Fibroblast of lung (primary cell): ENCODE measurements at regions not wholly inside any gene's neighbourhood (a gene's known extent, or its start where the extent isn't known, plus 50 kb on each side); places are given as distances from the start of the nearest gene placed in this dataset.

Experiments
- DNase-seq, 2 donors: peaks; one replicate each; pipeline versions ENCODE4 v3.0.0 to v3.0.0-alpha.2; 2010; ENCODE audit warnings: low read depth in 2 of 2
- H2AFZ ChIP-seq: 2 replicates; pipeline ENCODE4 v1.5.1; 2012; ENCODE audit warnings: low read length, control low read depth, inconsistent platforms
- H3K27ac ChIP-seq: 2 replicates; pipeline ENCODE4 v1.5.1; 2011; ENCODE audit warnings: low read length, control low read depth; ENCODE audit not compliant: insufficient read depth
- H3K27me3 ChIP-seq: 2 replicates; pipeline ENCODE4 v1.5.1; 2011; ENCODE audit warnings: mild to moderate bottlenecking, low read length; ENCODE audit not compliant: control insufficient read depth, insufficient read depth
- H3K36me3 ChIP-seq: 2 replicates; pipeline ENCODE4 v1.5.1; 2011; ENCODE audit warnings: low read length; ENCODE audit not compliant: control insufficient read depth, insufficient read depth
- H3K4me1 ChIP-seq: 2 replicates; pipeline ENCODE4 v1.5.1; 2011; ENCODE audit warnings: low read length; ENCODE audit not compliant: control insufficient read depth, insufficient read depth; ENCODE audit errors: extremely low read depth
- H3K4me2 ChIP-seq: 2 replicates; pipeline ENCODE4 v1.5.1; 2011; ENCODE audit warnings: low read length, control low read depth; ENCODE audit not compliant: insufficient read depth; ENCODE audit errors: extremely low read depth
- H3K4me3 ChIP-seq, 4 experiments: fragments of 200-600 bp in 1 of 4; sonication (generic) in 1 of 4; replicated peaks in 1 of 4; 2 replicates each; pipeline ENCODE4 v1.5.1; 2011 to 2016; ENCODE audit warnings: low read length in 4 of 4, low read depth in 3 of 4, mild to moderate bottlenecking in 3 of 4, control low read depth in 2 of 4, inconsistent platforms in 1 of 4, mixed read lengths in 1 of 4; ENCODE audit not compliant: insufficient read depth in 1 of 4; ENCODE audit errors: control extremely low read depth in 1 of 4
- H3K79me2 ChIP-seq: 2 replicates; pipeline ENCODE4 v1.5.1; 2012; ENCODE audit warnings: mild to moderate bottlenecking, low read length, inconsistent platforms; ENCODE audit not compliant: control insufficient read depth, insufficient read depth
- H3K9ac ChIP-seq: 2 replicates; pipeline ENCODE4 v1.5.1; 2011; ENCODE audit warnings: mild to moderate bottlenecking, low read length, control low read depth; ENCODE audit not compliant: insufficient read depth
- H3K9me3 ChIP-seq: 2 replicates; pipeline ENCODE4 v1.5.1; 2012; ENCODE audit warnings: low read depth, low read length; ENCODE audit not compliant: control insufficient read depth, insufficient read depth
- H4K20me1 ChIP-seq: 2 replicates; pipeline ENCODE4 v1.5.1; 2011; ENCODE audit warnings: low read length; ENCODE audit not compliant: control insufficient read depth, insufficient read depth; ENCODE audit errors: extremely low read depth
- CTCF ChIP-seq, 2 donors: IDR thresholded peaks in 1 of 2; conservative IDR thresholded peaks in 1 of 2; 1 replicate in 1 of 2; 2 replicates in 1 of 2; pipeline ENCODE4 v1.5.1; 2011 to 2012; ENCODE audit warnings: low read length in 2 of 2, control low read depth in 1 of 2, inconsistent platforms in 1 of 2, low read depth in 1 of 2, mild to moderate bottlenecking in 1 of 2
- EZH2 ChIP-seq: IDR thresholded peaks from 2 replicates; pipeline ENCODE4 v1.5.1; 2012; ENCODE audit warnings: low read length, control low read depth, mild to moderate bottlenecking; ENCODE audit errors: missing control alignments

GRCh38 chr10:43702936-43703281 is 54.2 kb upstream of the ZNF32 start:
- Histone ChIP-seq H3K4me3 (no peak overlapping the region), H3K9ac (no peak overlapping the region), H2AFZ (no peak overlapping the region), H3K4me1 (no peaks in the 10 kb centered on the region), H3K36me3 (no peaks in the 10 kb centered on the region), H3K9me3 (no peaks in the 10 kb centered on the region), H4K20me1 (no peaks in the 10 kb centered on the region), H3K27me3 (peaks cover 3% of the 10 kb centered on the region), H3K4me2 (no peak overlapping the region), H3K27ac (no peak overlapping the region), H3K79me2 (no peaks in the 10 kb centered on the region)
- TF ChIP-seq EZH2 (no peak), CTCF (conservative IDR thresholded peaks at IDR 0.05 in 1 of 2, IDR thresholded peaks at IDR 0.05 in 1 of 2; ENCODE audit: low read depth in 1 of 2, low read length in 2 of 2) (no peak)
- DNase-seq: no peak

- no peaks in the 10 kb centered on the region for H3K79me2 ChIP-seq
- H3K27me3 ChIP-seq: peaks cover 3% of the 10 kb centered on the region
- no peak overlapping the region for H2AFZ ChIP-seq
- H3K4me1 ChIP-seq: no peaks in the 10 kb centered on the region
- H3K36me3 ChIP-seq: no peaks in the 10 kb centered on the region
- no peak overlapping the region for H3K27ac ChIP-seq
- no peak overlapping the region for H3K4me3 ChIP-seq
- no peak overlapping the region for H3K4me2 ChIP-seq
- no peaks in the 10 kb centered on the region for H3K9me3 ChIP-seq
- TF ChIP-seq CTCF (conservative IDR thresholded peaks at IDR 0.05 in 1 of 2, IDR thresholded peaks at IDR 0.05 in 1 of 2; ENCODE audit: low read depth in 1 of 2, low read length in 2 of 2) (no peak), EZH2 (no peak)
- no peak for DNase-seq
- H4K20me1 ChIP-seq: no peaks in the 10 kb centered on the region
- no peak overlapping the region for H3K9ac ChIP-seq
These were observed 53.7 kb upstream of the ZNF32 start for GRCh38 chr10:43702213-43702935.

- TF ChIP-seq EZH2 (no peak), CTCF (conservative IDR thresholded peaks at IDR 0.05 in 1 of 2, IDR thresholded peaks at IDR 0.05 in 1 of 2; ENCODE audit: low read depth in 1 of 2, low read length in 2 of 2) (no peak)
- no peak overlapping the region for H3K4me2 ChIP-seq
- H3K36me3 ChIP-seq: no peaks in the 10 kb centered on the region
- no peak overlapping the region for H2AFZ ChIP-seq
- H3K79me2 ChIP-seq: no peaks in the 10 kb centered on the region
- no peak overlapping the region for H3K27ac ChIP-seq
- H3K9ac ChIP-seq: no peak overlapping the region
- no peak for DNase-seq
- H3K9me3 ChIP-seq: no peaks in the 10 kb centered on the region
- H4K20me1 ChIP-seq: no peaks in the 10 kb centered on the region
- H3K4me1 ChIP-seq: no peaks in the 10 kb centered on the region
- peaks cover 3% of the 10 kb centered on the region for H3K27me3 ChIP-seq
- H3K4me3 ChIP-seq: no peak overlapping the region
These were observed 52.6 kb upstream of the ZNF32 start for GRCh38 chr10:43701295-43701694.
